NCI-H2196 (cell line): ENCODE measurements at regions not wholly inside any gene's neighbourhood (a gene's known extent, or its start where the extent isn't known, plus 50 kb on each side); places are given as distances from the start of the nearest gene placed in this dataset.

Source experiments
- DNase-seq: peaks from one replicate; lab custom pipeline; 2025; ENCODE audit not compliant: unreplicated experiment; lab: John Stamatoyannopoulos, UW

- DNase-seq, result no peak
Observed at GRCh38 chr15:69652751-69653305, 200.2 kb downstream of the RPLP1 start.

- DNase-seq, result no peak
Observed at GRCh38 chr15:69653306-69653705, 200.7 kb downstream of the RPLP1 start.

GRCh38 chr15:69653846-69654245 lies 201.2 kb downstream of the RPLP1 start:
- DNase-seq, result no peak

- no peak for DNase-seq
Observed at GRCh38 chr15:69656271-69657030, 203.8 kb downstream of the RPLP1 start.

- DNase-seq, result no peak
Observed at GRCh38 chr15:69657626-69658025, 205.0 kb downstream of the RPLP1 start.

- no peak for DNase-seq
Observed at GRCh38 chr15:69658411-69658945, 205.9 kb downstream of the RPLP1 start.

GRCh38 chr15:69659454-69660050 lies 206.9 kb downstream of the RPLP1 start:
- DNase-seq, result no peak

- no peak for DNase-seq
Observed at GRCh38 chr15:69660114-69660513, 207.5 kb downstream of the RPLP1 start.

- DNase-seq, result no peak
Observed at GRCh38 chr15:69660658-69661405, 208.2 kb downstream of the RPLP1 start.

GRCh38 chr15:69661446-69661845 lies 208.8 kb downstream of the RPLP1 start:
- DNase-seq, result no peak

- DNase-seq, result no peak
Observed at GRCh38 chr15:69661871-69662644, 209.4 kb downstream of the RPLP1 start.

GRCh38 chr15:69662645-69663000 lies 210.0 kb downstream of the RPLP1 start:
- no peak for DNase-seq

- no peak for DNase-seq
Observed at GRCh38 chr15:69663441-69663840, 210.8 kb downstream of the RPLP1 start.

GRCh38 chr15:69663982-69664381 lies 211.4 kb downstream of the RPLP1 start:
- DNase-seq, result no peak

GRCh38 chr15:69664572-69665571 lies 212.3 kb downstream of the RPLP1 start:
- no peak for DNase-seq

GRCh38 chr15:69665641-69666111 lies 213.1 kb downstream of the RPLP1 start:
- no peak for DNase-seq

GRCh38 chr15:69666441-69666882 lies 213.8 kb downstream of the RPLP1 start:
- DNase-seq, result no peak

GRCh38 chr15:69666921-69667811 lies 214.5 kb downstream of the RPLP1 start:
- DNase-seq, result no peak
